NCI-H1417 (cell line): ENCODE measurements at regions not wholly inside any gene's neighbourhood (a gene's known extent, or its start where the extent isn't known, plus 50 kb on each side); places are given as distances from the start of the nearest gene placed in this dataset.

ENCODE experiments used
- DNase-seq, 3 experiments: peaks; one replicate each; lab custom pipeline; 2025; lab: John Stamatoyannopoulos, UW

GRCh38 chr1:80915491-80915890, 885.2 kb upstream of the ADGRL2 start:
- no peak for DNase-seq

- DNase-seq, result no peak
Measured at GRCh38 chr1:80910426-80910825, 890.3 kb upstream of the ADGRL2 start.

GRCh38 chr1:80909172-80909784, 891.5 kb upstream of the ADGRL2 start:
- DNase-seq, result no peak

GRCh38 chr1:80896781-80897356, 903.9 kb upstream of the ADGRL2 start:
- no peak for DNase-seq

- DNase-seq, result no peak
Measured at GRCh38 chr1:80894921-80895320, 905.8 kb upstream of the ADGRL2 start.

GRCh38 chr1:80893115-80893514, 907.6 kb upstream of the ADGRL2 start:
- no peak for DNase-seq

GRCh38 chr1:80892539-80892938, 908.2 kb upstream of the ADGRL2 start:
- DNase-seq, result no peak

- no peak for DNase-seq
Measured at GRCh38 chr1:80891871-80892270, 908.9 kb upstream of the ADGRL2 start.

GRCh38 chr1:80882553-80882952, 918.2 kb upstream of the ADGRL2 start:
- no peak for DNase-seq

GRCh38 chr1:80878343-80878742, 922.4 kb upstream of the ADGRL2 start:
- no peak for DNase-seq

- no peak for DNase-seq
Measured at GRCh38 chr1:80876035-80876434, 924.7 kb upstream of the ADGRL2 start.

GRCh38 chr1:80869299-80869698, 931.4 kb upstream of the ADGRL2 start:
- no peak for DNase-seq

GRCh38 chr1:80847904-80848303, 952.8 kb upstream of the ADGRL2 start:
- no peak for DNase-seq

- DNase-seq, result no peak
Measured at GRCh38 chr1:80846966-80847365, 953.8 kb upstream of the ADGRL2 start.

- DNase-seq, result no peak
Measured at GRCh38 chr1:80842796-80843195, 957.9 kb upstream of the ADGRL2 start.

- DNase-seq, result no peak
Measured at GRCh38 chr1:80841261-80841660, 959.5 kb upstream of the ADGRL2 start.

- DNase-seq, result no peak
Measured at GRCh38 chr1:80837066-80837465, 963.7 kb upstream of the ADGRL2 start.

- no peak for DNase-seq
Measured at GRCh38 chr1:80836505-80836904, 964.2 kb upstream of the ADGRL2 start.

- no peak for DNase-seq
Measured at GRCh38 chr1:80827666-80828065, 973.1 kb upstream of the ADGRL2 start.

- no peak for DNase-seq
Measured at GRCh38 chr1:80825067-80825466, 975.7 kb upstream of the ADGRL2 start.

GRCh38 chr1:80818211-80818610, 982.5 kb upstream of the ADGRL2 start:
- DNase-seq, result no peak

GRCh38 chr1:80807981-80808380, 992.8 kb upstream of the ADGRL2 start:
- no peak for DNase-seq

- DNase-seq, result no peak
Measured at GRCh38 chr1:80806431-80806830, 994.3 kb upstream of the ADGRL2 start.

- DNase-seq, result no peak
Measured at GRCh38 chr1:80801695-80802094, 999.0 kb upstream of the ADGRL2 start.
